8988T (cell line): ENCODE measurements at regions not wholly inside any gene's neighbourhood (a gene's known extent, or its start where the extent isn't known, plus 50 kb on each side); places are given as distances from the start of the nearest gene placed in this dataset.

Source experiments
- DNase-seq: peaks from one replicate; pipeline ENCODE4 v3.0.0; 2011

- DNase-seq = no peak
These were observed 67.5 kb downstream of the TMX1 start for GRCh38 chr14:51307551-51307950.

- DNase-seq = no peak
These were observed 68.8 kb downstream of the TMX1 start for GRCh38 chr14:51308866-51309265.

DNA sequence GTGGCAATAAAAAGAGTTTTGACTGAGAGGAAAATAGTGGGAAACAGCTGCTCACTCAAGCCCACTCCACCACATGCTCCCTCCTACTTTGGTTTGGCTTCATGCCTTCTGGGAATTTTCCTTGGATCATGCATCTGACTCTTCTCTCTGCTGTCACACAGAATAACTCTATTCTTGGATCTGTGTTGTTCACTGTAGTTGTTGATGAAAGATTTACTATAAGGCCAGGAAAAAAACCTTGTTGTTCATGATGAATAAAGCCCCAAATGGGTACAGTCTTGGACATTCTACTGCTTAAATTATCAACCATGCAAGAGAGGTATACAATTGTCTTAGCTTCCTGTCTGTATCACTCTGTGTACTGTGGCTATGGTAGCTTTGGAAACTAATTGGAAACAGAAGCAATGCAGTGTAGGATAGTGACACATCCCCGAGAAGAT lies 70.5 kb downstream of the TMX1 start:
- DNase-seq = no peak

DNA sequence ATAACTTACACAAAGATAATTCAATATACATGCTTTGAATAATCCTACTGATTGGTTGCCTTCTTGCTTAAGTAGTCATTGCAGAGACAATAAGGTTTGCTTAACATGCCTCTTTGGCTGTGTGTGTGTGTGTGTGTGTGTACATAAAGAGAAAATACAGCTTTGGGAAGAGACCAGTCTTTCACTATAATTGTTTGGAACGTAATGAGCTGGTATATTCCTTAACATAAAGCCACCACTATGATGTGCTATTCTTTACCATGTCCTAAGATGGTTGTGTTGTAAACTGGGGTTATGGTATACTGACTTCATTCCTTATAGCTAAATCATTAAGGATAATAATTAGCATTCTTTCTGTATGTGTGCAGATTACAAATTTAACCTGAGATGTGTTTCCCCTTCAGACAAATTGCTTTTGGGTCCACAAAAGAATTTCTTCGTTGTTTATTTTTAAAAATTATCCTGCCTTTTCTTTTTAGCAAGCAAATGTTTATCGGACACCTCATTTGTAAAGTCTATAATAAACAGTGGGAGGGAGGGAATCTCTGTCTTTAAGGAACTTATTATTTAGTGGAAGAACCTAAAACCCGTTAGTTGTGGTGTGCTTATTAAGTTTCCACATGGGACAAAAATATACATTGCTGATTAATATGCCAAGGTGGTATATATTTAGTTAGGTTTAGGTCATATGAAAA lies 74.4 kb downstream of the TMX1 start:
- DNase-seq = no peak

DNA sequence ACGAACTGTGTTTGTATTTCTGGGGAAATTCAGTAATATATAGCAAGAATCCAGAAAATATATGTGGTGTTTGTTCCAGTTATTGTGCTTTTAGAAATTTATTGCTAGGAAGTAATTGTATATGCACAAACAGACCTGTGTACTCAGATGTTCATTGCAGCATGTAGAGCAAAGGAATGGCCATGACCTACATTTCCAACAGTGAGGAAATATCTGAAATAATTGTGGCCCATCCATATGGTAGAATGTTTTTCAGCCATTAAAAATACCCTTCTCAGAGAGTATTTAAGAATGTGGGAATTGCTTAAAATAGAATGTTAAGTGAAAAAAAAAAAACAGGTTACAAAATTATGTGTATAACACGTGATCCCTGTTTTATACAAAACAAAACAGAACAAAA lies 77.3 kb downstream of the TMX1 start:
- DNase-seq = no peak

DNA sequence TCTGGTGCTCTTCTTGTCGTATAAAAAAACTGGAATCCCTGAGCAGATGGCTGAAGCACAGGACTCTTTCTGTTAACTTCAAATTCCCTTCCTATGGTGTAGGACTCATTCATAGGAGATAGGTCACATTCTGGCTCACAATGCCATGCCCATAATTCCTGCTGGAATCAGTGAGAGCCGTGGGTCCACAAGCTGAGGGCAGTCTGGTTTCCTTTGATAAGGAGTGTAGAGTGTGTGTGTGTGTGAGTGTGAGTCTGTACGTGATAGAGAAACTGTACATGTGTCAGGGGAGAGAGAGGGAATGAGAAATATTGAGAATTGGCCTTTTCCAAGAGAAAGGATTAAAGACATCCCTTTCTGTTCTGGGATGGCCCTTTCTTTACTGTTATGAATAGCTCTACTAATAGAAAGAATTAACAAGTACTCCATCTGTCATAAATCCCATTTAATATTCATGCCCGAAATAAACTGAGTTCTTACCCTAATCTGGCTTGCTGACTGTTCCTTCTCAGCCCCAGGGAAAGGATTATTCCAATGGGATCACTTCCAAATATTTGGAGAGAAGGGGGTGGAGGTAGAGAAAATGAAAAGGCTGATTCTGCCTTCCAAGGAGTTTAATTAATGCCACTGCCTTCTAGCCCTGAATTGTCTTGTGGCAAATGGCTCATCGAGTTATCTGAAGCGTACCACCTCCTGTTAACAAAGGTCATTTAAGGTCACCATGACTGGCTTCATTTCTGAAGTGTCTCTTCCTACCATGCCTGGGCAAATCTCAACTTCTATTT lies 79.0 kb downstream of the TMX1 start:
- no peak for DNase-seq

GRCh38 chr14:51321036-51321435 lies 81.0 kb downstream of the TMX1 start:
- DNase-seq = no peak

GRCh38 chr14:51323492-51323891 lies 83.4 kb downstream of the TMX1 start:
- DNase-seq = no peak

DNA sequence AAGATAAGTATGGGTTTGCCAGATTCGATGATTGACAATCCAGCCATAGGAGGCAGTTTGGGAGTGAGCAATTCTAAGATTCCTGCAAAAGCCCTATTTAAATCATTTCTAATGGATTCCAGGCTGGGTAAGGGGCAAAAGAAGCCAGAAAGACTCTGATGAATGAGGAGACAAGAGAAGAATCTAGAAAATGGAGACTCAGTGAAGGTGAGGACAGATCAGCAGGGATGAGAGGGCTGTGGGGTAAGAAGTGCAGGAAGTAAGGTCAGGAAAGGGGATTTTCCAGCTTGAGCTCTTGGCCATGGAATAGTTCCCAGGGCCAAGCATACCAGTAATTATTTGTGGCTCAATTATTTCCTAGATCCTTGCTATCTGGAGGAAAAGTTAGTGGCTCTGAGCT lies 87.3 kb downstream of the TMX1 start:
- no peak for DNase-seq

GRCh38 chr14:51328064-51328771 lies 88.2 kb downstream of the TMX1 start:
- no peak for DNase-seq

DNA sequence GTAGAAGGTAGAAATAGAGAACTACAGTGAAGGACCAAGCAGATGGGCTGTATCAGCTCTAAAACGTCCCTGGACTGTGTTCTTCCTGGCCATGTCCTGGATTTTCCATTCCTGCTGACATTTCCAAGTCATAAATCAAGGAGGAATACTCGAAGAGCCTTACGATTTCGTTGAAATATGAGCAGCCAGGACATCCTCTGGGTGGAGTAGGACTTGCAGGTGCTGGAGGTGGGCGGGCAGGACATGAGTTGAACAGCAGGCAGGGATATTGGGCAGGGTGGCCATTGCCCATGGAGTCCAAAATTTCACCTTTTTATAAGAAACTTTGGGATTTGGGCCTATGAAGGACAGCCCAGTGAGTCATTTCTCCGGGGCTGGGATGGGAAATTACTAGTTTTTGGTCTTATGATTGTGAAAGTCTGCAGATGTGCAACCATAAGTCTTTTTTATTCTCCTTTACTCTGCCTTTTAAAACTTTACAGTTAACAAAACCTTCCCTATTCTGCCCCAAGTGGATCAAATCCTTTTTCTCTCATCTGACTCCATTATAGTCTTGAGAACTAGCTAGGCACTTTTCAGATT lies 88.8 kb downstream of the TMX1 start:
- no peak for DNase-seq

- no peak for DNase-seq
These were observed 91.7 kb downstream of the TMX1 start for GRCh38 chr14:51331486-51332367.

DNA sequence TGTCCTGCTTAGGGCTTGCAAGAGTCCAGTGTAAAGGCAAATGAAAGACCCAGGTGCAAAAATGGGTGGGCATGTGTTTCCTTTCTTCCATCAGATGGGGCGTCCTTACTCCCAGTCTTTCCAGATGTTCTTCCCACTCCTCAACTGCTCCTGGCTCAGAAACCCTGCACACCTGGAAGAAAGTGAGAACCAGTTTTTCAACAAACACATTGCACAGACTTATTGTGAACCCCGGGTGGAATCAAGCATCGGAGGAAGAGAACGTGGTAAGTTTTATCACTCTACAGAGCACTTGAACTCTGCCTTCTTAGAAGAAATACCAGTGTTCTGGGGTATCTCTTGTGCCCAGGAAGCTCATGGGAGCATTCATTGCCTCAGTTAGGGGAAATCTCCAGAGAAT lies 93.3 kb downstream of the TMX1 start:
- DNase-seq = no peak

- no peak for DNase-seq
These were observed 94.0 kb downstream of the TMX1 start for GRCh38 chr14:51333901-51334521.

DNA sequence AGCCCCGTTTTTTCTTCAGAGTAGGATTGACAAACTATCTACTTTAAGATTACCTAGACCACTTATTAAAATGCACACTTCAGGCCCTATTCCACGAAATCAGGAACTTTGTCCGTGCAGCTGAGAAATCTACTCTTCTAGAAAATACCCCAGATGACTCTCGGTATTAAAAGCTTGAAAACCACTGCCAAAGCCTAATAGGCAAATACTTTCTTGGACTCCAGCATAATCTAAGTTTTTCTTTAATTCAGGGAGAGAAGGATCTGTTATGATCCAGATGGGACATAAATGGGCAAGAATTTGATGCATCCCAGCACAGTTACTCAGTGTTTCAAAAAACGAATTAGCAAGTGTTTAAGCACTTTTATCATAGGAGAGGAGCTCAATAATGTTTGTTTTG lies 94.5 kb downstream of the TMX1 start:
- DNase-seq = no peak

GRCh38 chr14:51335531-51335930 lies 95.5 kb downstream of the TMX1 start:
- DNase-seq = no peak

DNA sequence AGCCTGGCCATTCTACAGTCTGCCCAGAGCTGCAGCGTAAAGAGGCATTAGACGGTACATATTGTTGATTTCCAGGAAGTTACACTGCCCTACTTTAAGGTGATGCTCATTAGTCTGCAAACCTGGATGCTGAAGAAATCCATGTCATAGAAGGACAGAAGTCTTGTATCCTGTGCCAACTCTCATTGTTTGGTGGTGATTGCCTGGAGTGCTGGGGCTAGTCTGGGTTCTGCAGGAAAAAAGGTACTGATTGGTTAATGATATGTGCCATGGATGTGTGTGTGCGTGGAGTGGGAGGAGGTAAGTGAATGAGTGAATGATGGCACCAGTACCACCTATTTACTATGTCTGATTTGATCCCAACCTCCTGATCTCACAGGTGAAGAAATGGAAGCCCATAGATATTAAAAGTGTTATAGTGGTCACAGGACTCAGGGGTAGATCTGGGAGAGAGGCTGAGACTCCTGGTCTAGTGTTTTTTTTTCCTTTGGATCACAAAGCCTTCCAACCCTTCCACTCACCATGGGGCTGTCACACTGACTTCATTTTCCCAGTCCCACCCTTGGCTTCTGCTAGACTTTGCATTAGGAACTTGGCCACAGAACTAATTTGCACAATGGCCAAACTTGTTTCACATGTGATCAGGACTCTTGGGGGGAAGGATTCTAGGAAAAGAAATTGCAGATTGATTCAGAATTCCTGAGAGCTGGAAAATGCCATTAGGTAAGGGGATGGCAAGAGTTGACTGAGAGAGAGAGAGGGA lies 96.1 kb downstream of the TMX1 start:
- DNase-seq = no peak

GRCh38 chr14:51336734-51337133 lies 96.7 kb downstream of the TMX1 start:
- DNase-seq = no peak

DNA sequence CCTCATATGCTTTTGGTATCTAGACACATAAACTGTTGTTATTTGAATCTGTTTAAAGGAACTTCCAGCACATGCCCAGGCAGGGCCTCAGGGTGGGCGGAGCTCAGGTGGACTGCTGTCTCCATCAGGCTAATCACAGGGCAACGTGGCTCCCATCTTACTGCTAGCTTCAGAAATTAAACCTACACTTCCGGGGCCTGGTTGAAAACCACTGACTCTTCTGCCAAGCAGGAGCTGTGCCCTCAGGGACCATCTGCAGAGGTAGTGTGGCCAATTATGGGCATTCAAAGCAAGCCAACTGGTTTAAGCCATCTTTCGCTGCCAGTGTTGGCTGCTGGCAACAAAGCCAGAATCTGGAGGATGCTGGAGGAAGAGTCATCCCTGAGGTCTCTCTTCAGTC lies 97.5 kb downstream of the TMX1 start:
- no peak for DNase-seq

DNA sequence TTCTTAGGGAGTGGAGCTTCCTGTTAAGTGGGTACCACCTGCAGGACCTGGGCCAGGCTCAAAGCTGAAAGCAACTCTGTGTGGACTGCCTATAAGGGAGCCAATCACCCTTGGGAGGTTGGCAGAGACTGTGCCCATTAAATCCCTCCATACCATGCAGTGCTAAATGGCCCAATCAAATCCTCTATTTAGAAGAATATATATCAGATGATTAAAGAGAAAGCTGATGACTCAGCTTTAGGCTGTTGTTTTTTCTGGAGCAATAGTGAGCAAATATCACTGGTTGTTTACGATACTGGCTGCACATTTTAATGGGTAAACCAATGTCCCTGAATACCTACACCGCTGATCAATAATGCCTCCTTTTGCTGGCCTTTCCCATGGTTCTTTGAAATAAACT lies 101.3 kb downstream of the TMX1 start:
- DNase-seq = no peak

- no peak for DNase-seq
These were observed 102.2 kb downstream of the TMX1 start for GRCh38 chr14:51342226-51342625.
